Activated naive CD4-positive, alpha-beta T cell (primary cell): ENCODE measurements at regions not wholly inside any gene's neighbourhood (a gene's known extent, or its start where the extent isn't known, plus 50 kb on each side); places are given as distances from the start of the nearest gene placed in this dataset.
"Not testable (repeated sequence)": the region's sequence is repeated elsewhere in the genome, so short reads cannot be mapped to it uniquely, and the experiment has no call there.

ENCODE experiments used
- DNase-seq, 4 experiments: peaks; one replicate each; lab custom pipeline; 2025; lab: John Stamatoyannopoulos, UW

DNA sequence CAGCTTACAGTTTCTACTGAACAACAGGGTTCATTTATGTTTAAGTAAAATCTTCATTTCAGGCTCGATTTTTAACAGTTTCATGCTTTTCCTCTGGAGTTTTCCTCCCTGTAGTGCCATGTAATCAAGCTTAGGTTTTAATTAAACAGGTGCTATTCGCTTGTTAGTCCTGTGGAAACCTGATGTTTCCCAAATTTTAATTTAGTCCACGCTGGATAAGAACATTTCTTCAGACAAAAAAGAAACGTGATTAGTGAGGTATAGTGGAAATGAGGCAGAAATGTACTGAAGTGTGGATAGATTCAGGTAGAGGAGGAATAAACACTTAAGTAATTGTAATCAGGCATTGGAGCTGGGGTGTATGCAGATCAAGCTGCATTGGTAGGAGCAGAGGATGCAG lies 1217.5 kb downstream of the AACS start:
- no peak for DNase-seq

DNA sequence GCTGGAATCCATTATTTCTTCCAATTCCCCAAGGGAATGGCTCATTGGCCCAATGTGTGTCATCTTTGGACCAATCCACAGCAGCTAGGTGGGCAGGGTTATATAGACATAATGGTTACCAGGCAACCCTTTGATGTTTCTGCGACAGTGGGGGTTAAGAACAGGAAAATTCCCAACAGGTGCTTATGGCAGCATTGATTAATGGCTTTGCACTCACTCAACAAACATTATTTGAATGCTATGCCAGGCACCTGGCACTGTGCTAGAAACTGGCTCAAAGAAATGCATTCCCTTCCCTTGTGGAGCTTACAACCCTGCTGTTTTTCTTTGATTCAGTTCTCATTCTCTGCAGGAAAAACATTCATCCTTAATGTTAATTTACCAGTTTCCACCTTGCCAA lies 1221.0 kb downstream of the AACS start:
- no peak for DNase-seq

DNA sequence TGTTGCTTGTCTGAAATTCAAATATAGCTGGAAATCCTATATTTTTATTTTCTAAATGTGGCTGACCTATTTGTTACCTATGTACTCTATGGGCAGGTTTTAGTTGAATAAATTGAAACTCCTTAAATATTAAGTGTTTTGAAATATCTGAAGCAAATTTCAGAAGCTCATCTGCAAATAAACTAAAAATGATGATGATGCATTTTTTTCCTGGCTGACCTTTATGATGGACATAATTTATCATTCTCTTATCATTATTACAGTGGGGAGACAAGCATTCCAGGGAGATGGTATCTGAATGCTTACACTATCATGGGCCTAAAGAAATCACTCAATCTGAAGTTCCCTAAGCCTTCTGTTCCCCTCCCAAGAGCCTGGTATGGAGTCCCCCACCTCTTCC lies 1225.2 kb downstream of the AACS start:
- DNase-seq: no peak

DNA sequence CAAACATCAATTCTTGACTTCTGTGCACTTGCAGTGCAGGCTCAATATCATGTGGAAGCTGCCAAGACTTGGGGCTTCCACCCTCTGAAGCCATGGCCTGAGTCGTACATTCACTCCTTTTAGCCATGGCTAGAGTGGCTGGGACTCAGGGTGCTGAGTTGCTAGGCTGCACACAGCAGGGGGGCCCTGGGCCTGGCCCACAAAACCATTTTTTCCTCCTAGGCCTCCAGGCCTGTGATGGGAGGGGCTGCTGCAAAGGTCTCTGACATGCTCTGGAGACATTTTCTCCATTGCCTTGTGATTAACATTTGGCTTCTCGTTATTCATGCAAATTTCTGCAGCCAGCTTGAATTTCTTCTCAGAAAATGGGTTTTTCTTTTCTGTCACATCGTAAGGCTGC lies 1226.8 kb downstream of the AACS start:
- DNase-seq: not testable (repeated sequence)

DNA sequence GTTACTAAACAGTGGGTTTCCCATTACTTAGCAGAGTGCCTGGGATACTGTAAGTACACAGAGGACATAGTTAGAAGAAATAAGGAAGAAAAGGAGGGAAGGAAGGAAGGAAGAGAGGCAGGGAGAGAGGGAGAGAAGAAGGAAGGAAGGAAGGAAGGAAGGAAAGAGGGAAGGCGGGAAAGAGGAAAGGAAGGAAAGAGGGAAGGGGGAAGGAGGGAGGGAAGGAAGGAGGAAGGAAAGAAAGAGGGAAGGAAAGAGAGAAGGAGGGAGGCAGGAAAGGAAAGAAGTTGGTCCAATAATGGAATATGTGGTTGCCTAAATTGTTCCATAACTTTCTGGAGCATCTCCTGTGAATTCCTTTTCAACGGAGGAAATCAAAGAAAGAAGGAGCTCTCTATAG lies 1230.4 kb downstream of the AACS start:
- no peak for DNase-seq

DNA sequence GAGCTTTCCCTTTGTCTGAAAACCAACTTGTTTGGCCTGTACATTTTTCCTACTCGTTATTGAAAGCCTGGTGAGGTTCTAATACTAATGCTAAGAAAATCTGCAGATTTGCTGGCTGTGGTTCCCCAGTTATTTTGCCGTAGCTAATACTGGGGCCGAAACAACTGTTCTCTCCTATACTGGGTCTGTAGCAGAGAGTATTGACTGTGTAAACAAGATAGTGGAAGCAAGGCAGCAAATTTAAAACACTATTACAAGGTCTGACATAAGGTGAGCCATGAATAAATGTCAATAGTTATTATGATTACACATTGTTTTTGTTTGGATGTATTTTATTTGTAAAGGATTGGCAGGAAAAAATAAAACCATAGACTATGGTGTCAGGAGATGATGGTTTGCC lies 1244.0 kb downstream of the AACS start:
- no peak for DNase-seq

DNA sequence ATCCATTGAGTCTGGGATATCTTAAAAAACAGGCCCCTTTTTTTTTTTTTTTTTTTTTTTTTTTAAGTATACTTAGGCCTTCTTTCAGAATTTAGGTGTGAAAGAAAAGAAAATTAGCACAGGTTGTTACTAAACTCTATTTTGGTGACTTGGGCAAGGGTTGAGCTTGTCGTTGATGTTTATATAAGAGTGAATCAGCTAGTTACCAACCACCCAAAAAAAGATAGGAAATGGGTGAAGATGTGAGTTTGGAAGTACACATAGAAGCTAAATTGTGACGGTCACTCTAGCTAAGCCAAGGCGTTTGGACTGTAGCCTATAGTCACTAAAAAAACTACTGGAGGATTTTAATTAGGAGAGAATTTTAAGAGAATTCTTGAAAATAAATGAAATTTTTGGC lies 1247.2 kb downstream of the AACS start:
- no peak for DNase-seq

DNA sequence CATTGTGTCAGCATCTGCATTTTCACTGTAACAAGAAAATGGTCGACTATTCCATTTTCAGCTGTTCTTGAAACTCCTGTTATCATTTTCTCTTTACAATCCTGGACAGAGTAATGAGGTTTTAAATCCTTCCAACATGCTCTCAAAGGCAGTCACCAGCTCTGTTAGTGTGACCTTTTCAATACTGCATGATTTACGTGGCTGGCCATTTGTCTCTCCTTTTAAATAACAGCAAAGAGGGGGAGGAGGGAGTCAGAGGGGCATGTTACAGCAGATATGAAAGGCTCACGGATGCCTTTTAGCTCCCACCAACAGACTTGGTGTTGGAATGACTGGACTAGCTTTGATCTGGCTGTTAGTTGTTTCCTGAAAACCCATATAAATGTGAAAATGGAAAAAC lies 1251.2 kb downstream of the AACS start:
- DNase-seq: no peak

DNA sequence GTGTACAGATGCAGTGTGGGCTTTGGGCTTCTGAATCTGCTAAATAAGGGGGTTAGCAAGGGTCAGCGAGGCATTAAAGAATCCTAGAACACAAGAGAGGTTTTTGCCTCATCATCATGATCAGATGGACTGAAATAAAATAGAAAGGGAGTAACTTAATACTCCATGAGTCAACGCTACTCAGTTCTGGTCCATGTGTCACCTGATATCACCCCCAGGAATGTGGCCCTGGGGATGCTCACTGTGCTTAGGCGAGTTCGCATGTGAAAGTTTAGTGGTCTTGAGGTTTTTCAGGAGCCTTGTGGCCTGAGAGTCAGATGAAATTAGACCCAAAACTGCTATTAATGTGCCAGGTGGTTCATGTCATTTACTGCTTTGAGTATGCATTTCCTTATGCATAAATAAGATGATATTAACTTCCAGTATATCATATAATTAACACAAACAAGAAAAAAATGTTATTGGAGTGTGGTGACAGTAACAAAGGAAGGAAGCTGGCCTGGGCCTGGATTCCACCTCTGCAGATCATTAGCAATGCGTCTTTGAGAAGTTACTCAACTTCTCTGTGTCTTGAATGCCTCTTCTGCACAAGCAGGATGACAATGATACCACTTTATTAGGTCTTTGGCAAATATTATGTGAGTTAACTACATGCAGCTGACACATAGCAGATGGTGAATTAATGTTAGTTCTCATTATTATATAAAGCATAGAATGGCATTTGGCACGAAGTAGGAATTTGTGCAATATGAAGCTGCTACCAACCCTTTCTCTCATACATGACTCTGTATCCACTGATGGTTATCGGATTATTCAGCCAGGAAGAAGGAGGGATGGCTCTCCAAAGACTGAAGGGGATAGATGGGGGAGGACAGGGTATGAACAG lies 1272.6 kb downstream of the AACS start:
- DNase-seq: no peak

DNA sequence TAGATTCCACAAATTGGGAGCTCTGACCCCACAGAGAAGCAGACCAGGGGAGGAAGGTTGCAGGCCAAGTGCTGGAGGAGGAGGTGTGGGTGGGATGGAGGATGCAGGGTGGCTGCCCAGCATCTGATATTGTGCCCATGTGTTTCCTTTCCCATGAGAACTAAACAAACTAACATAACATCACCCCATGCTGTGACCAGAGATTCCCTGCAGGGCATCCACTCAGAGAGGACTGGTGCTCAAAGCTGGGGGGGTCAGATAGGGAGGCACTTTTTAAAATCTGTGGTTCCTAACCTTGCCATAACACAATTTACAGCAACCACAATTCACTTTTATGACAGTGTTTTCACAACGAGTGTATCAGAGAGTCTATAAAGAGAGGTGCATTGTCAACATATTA lies 1277.6 kb downstream of the AACS start:
- no peak for DNase-seq

DNA sequence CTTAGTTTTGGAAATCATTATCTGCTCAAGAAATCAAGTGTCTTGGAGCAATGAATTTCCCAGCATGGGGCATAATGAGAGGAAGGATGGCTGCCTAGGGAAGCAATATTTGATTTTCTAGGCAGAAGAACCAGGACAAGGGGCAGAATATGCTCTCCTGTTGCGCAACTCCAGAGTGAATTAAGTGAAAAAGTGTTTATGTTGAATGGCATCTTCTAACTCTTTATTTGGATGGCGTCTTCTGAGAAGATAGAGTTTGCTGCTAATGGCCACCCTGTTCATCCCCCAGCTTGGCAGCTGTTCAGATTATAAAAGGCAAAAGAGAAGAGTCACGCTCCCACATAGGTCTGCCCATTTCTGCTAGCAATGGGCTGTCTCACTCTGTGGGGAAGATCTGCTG lies 1278.1 kb downstream of the AACS start:
- no peak for DNase-seq

DNA sequence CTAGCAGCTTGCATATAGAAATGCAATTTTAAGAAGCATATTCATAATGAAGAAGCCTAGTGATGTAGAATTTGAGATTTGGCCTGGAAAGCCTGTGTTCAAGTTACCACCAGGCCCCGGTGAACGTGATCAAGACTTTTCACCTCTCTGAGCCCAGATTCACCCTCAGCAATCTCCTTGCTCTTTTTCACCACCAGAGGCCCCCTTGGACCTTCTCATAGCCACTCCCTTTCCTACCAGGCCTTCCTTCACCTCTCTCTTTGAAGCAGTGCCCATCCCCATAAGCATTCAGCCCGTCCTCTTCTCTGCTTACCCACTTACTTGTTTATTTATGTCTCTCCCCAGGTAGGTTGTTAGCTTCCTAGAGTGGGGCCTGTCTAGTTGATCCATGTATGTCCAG lies 1280.9 kb downstream of the AACS start:
- no peak for DNase-seq

DNA sequence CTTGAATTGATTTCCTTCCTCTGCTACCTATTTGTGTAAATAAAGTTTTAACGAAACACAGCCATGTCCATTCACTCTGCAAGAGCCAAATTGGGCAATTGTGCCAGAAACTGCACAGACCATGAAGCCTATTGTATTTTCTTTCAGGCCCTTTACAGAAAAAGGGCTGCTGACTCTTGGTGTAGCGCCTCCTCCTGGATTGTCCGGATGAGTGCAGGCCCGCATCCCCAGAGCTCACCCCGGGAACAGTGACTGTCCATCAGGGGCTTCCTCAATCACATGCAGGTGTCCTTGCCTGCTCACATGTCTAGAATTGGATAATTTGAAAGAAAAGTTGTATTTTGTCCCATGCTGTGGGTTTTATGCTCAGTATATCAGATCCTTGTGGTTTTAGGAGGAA lies 1282.2 kb downstream of the AACS start:
- no peak for DNase-seq

DNA sequence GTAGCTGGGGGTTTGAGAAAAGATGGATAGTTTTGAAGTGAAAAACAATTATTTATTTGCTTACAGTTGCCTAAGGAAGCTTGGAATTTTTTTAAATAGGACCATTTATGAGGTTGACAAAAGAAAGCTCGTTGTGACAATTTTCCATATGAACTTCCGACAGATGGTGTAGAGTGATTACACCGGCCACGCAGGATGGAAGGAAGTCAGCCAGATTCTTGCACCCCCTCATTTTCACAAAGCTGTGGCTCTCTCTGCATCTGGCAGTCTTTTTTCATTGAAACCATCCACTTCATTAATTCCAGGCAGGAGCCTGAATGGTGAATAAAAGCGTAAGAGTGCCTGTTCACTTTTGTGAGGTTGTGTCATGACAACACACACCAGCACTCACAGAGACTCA lies 1284.1 kb downstream of the AACS start:
- no peak for DNase-seq

DNA sequence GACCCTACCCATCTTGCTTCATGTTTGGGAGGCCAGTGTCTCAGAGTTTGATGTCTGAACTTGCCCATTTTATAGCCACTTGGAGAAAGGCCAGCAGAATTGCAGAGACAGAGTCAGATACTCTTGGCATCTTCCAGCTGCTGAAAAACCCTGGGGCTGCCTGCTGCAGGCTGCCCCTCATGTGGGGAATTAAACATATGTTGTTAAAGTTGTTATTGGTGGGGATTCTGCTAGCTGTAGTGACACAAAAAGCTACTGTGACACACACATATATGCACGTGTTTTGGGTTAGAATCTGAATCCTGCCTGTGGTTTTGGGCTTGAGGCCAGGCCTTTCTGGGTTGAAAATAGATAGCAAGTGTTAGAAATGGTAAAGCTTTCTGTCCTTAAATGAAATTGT lies 1288.4 kb downstream of the AACS start:
- DNase-seq: no peak

DNA sequence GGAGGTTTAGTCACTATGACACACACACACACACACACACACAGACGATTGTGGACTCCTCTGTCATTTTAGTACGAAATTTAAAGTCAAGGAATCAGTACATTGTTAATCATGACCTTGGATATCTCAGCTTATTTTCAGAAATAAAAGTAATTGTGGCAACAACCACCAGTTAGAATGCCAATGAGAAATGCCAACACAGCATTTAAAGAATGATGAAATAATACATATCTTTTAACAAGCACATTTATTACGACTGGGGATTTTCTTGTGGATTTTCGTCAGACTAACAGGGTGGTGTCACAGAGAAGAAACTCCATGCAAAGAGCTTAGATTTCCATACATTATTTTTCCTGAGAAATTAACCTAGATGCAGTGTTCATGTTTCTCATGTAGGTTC lies 1289.4 kb downstream of the AACS start:
- no peak for DNase-seq

DNA sequence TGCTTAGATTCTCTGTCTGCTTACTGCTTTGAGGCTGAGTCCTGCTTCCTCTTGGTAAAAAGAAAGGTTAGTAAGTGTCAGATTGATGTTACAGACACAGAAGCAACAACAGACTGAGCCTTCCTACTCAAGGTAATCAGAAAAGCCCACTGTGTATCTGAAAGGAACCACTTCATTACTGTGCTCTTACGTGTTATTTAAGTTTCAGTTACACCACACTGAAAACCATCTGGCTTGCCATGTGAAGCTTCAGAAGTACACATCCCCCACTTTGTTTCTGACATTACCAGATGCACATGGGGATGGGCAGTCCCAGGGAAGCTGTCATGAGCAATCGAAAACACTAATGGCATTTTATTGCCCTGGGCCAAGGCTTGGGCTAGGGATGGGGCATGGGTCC lies 1290.1 kb downstream of the AACS start:
- DNase-seq: no peak

DNA sequence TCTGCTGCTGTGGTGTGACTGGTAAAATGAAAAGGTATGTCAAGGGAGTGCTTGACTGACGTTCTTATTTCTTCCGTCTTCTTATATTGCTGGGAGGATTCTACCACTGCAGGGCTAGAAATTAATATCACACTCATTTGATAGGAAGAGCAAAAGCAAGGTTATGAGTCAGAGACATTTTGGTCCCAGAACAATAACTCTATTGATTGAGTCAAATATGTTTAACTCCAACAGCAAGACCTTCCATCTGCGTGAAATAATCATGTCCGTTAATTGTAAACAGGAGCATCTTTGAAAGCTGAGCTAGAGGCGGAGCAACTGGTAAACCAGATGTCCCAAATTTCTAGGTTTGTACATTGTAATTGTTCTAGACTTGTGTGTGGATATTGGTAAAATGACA lies 1293.6 kb downstream of the AACS start:
- DNase-seq: no peak

DNA sequence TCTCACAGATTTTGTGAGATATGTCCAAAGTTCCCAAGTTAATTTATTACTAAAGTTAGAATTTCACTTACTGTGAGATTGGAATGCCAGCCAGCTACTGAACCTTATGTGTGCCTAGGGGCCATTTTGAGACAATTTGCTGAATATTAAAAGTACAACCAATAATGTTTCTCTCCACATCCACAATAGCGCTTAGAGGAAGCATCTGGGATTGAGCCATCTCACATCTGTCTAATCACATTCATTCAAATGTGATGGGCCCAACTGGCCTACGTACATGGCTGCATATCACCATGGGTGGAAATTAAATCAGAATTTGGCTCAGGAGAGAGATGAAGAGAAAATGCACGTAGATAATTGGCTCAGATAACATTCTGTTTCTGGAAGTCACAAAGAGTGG lies 1294.0 kb downstream of the AACS start:
- no peak for DNase-seq

DNA sequence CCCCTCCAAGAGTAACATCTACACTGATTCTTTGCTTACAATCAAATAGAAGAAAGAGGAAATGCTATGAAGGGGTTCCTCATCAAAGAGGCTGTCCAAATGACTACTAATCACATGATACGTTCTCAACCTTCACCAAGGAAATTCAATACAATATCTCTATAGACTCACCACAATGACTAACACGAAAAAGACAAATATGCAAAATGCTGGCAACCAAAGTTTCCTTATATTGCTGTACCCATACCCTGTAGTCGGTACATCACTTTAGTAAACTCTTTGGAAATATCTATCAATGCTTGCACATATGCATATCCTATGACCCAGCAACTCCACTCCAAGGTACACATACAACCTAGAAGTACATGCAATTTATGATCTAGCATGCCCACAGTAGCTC lies 1296.6 kb downstream of the AACS start:
- no peak for DNase-seq

DNA sequence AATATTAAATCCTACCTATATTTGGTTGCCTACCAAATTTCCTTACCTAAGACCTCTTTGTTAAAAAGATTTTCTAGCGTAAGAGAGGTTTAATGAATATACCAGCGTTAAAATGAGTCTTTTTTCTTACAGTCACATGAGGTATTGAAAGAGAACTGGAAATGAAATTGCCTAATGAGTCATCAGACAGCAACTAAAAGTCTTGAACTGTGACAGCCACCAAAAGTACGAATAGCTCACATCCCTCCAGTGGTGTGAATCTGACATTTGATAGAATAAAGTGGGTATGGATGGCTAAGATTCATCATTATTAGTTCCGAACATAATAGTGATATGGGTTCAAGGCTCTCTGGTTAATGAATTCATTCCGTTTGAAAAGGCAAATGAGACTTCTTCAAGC lies 1297.3 kb downstream of the AACS start:
- DNase-seq: no peak

DNA sequence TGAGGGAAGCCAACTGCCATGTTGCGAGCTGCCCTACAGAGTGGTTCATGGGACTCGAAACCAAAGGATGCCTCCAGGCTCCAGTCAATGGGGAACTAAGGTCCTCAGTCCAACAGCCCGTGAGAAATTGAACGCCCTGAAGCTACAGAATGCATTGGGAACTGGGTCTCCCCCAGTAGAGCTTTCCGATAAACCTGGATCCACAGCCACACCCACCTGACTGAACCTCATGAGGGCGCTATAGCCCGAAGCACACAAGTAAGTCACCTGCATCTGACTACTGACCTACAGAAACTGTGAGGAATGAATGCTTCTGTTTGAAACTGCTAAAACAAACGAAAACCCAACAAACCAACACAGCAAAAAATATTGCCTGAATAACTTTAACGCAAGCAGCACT lies 1297.7 kb downstream of the AACS start:
- DNase-seq: no peak

DNA sequence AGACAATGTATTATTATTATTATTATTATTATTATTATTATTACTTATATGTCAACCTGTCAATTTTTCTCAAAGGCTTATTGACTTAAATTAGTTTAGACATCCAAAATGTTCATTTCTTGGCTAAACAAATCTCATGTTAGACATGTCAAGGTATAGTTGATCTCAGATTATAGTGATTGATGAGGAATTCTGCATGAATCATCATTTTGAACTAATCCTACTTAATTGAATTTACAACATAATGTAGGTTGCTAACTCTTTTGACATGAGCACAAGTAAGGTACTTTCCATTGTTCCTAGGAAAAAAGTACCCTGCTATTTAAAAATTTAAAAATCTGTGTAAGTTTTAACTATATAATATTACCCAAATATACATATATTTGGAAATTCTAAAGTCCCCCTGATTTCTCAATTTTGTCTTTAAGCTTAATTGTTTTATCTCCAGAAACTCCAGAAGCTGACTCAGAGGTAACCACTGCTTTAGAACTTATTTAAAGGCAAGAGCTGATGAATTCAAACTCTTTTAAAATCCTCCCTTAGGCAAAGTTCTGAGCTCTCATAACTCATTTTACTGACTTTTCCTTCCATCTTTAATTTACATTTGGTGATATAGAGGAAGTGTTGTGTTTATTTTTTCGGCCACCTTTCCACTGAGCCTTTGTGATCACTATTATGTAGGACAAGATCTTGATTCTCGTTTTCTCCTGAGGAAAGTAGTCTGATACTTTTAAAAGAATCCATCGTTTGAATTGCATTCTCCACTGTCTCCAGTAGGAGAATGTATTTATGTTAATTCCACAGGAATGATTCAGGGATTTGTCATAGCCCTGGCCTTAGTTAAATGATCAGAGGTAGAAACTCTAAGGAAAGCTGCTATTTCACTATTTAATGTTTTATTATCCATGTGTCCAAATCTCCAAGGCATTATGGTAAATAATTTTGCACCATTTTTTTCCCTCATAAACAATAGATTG lies 1304.5 kb downstream of the AACS start:
- DNase-seq: no peak
